ENCODE measurements at regions not wholly inside any gene's neighbourhood (a gene's known extent, or its start where the extent isn't known, plus 50 kb on each side); places are given as distances from the start of the nearest gene placed in this dataset.
"Not testable (repeated sequence)": the region's sequence is repeated elsewhere in the genome, so short reads cannot be mapped to it uniquely, and the experiment has no call there.

- 48% methylated on average over 7 of the region's 7 CpGs for WGBS (ENCODE audit: insufficient coverage, insufficient replicate concordance, low lambda C conversion rate, missing lambda C conversion rate)
- CTCF ChIA-PET = interaction anchor here (0.8 kb wide), 1 partner anchor 11 kb away, joined by 4 read pairs; no protein-coding TSS in a partner anchor
Observed at GRCh38 chr2:75289178-75289577, 89.9 kb upstream of the TACR1 start.

GRCh38 chr2:75288760-75289159, 89.4 kb upstream of the TACR1 start:
- CTCF ChIA-PET = no interaction called here

More at GRCh38 chr2:75289178-75289577, 89.9 kb upstream of the TACR1 start:
- H4K20me1 ChIP-seq (ENCODE audit: control insufficient read depth, insufficient read depth); H3K4me3 ChIP-seq; ATAC-seq; H3K9me3 ChIP-seq (replicated peaks; ENCODE audit: control insufficient read depth, insufficient read depth, low read length); DNase-seq (ENCODE audit: low read depth, low spot score); H3K4me2 ChIP-seq (ENCODE audit: control insufficient read depth, insufficient read depth); H3K36me3 ChIP-seq (ENCODE audit: control insufficient read depth in 2 of 2, insufficient read depth in 2 of 2, low read length in 1 of 2); BruUV-seq (replicated peaks); H3K27ac ChIP-seq (ENCODE audit: control insufficient read depth, insufficient read depth); H3K9ac ChIP-seq (ENCODE audit: control insufficient read depth, insufficient read depth, low read length); H3K27me3 ChIP-seq (replicated peaks in 1 of 2; ENCODE audit: control insufficient read depth in 2 of 2, insufficient read depth in 2 of 2, low read length in 1 of 2); intact Hi-C loops (cut with micrococcal nuclease; ENCODE audit: unreplicated experiment); in situ Hi-C loops (cut with MboI); FAIRE-seq; H3K79me2 ChIP-seq (ENCODE audit: control insufficient read depth, insufficient read depth, low read length): not testable (repeated sequence)
- SMC1A ChIA-PET (ENCODE audit: uncharacterized antibody, unreplicated experiment) = interaction anchor here (1.4 to 1.7 kb wide), 3 partner anchors 11 to 319 kb away, joined by 3 to 5 read pairs (median 5); no protein-coding TSS in a partner anchor
- POLR2A ChIA-PET = interaction anchor here (0.6 kb wide), 1 partner anchor 12 kb away, joined by 3 read pairs; no protein-coding TSS in a partner anchor
- RAD21 ChIA-PET (ENCODE audit: unreplicated experiment) = interaction anchor here (1.1 kb wide), 1 partner anchor 9 kb away, joined by 3 read pairs; no protein-coding TSS in a partner anchor
- 0 out of 4 replicates have a peak, but pooled peaks of 1 of the 2 experiments have one; percentile 55 for TF ChIP-seq SRF (IDR thresholded peaks at IDR 0.05; ENCODE audit: low read depth in 2 of 2, low read length in 2 of 2)
- Histone ChIP-seq H3K4me1 (ENCODE audit: control insufficient read depth, insufficient read depth, low read length) (peaks cover 12% of the 10 kb centered on the region), H2AFZ (ENCODE audit: control insufficient read depth, low read depth, low read length) (peak overlapping the region; percentile 48)

More at GRCh38 chr2:75288760-75289159, 89.4 kb upstream of the TACR1 start:
- in situ Hi-C loops (cut with MboI) = no loop called here
- no peaks in the 10 kb centered on the region for H3K79me2 ChIP-seq (ENCODE audit: control insufficient read depth, insufficient read depth, low read length)
- intact Hi-C loops (cut with micrococcal nuclease; ENCODE audit: unreplicated experiment) = no loop called here
- H3K4me2 ChIP-seq (ENCODE audit: control insufficient read depth, insufficient read depth) = peak overlapping the region; percentile 57; the same call in 1 of the 2 replicates
- ATAC-seq (peak; percentile 55), FAIRE-seq (no peak), DNase-seq (ENCODE audit: low read depth, low spot score) (no peak)
- H3K27me3 ChIP-seq (replicated peaks in 1 of 2; ENCODE audit: control insufficient read depth in 2 of 2, insufficient read depth in 2 of 2, low read length in 1 of 2) = no peaks in the 10 kb centered on the region
- no peaks in the 10 kb centered on the region for H4K20me1 ChIP-seq (ENCODE audit: control insufficient read depth, insufficient read depth)
- H3K4me3 ChIP-seq = no peak overlapping the region
- no peak overlapping the region for H3K9ac ChIP-seq (ENCODE audit: control insufficient read depth, insufficient read depth, low read length)
- H3K9me3 ChIP-seq (replicated peaks; ENCODE audit: control insufficient read depth, insufficient read depth, low read length) = no peaks in the 10 kb centered on the region; the same call in 1 of the 3 replicates
- ChIA-PET SMC1A (ENCODE audit: uncharacterized antibody, unreplicated experiment) (interaction anchor here (1.2 to 1.7 kb wide), 3 partner anchors 24 to 320 kb away, joined by 3 to 7 read pairs (median 4); no protein-coding TSS in a partner anchor), RAD21 (ENCODE audit: unreplicated experiment) (interaction anchor here (1.1 kb wide), 1 partner anchor 10 kb away, joined by 3 read pairs; no protein-coding TSS in a partner anchor), POLR2A (no interaction called here)
- H2AFZ ChIP-seq (ENCODE audit: control insufficient read depth, low read depth, low read length) = peak overlapping the region; percentile 48
- H3K36me3 ChIP-seq (ENCODE audit: control insufficient read depth in 2 of 2, insufficient read depth in 2 of 2, low read length in 1 of 2) = no peaks in the 10 kb centered on the region
- peak overlapping the region; percentile 40; the same call in 1 of the 2 replicates for H3K27ac ChIP-seq (ENCODE audit: control insufficient read depth, insufficient read depth)
- TF ChIP-seq PML (IDR thresholded peaks at IDR 0.05; ENCODE audit: low read length) (no peak), NFYA (IDR thresholded peaks at IDR 0.05; ENCODE audit: borderline replicate concordance, low read depth, low read length) (no peak), LARP7 (IDR thresholded peaks at IDR 0.05) (no peak), SMARCA5 (IDR thresholded peaks at IDR 0.05) (no peak), ZNF687 (IDR thresholded peaks at IDR 0.05) (peak; percentile 32; the same call in 1 of the 2 replicates), YY1 (IDR thresholded peaks at IDR 0.05; ENCODE audit: low read depth, low read length) (peak; percentile 49; the same call in 1 of the 2 replicates), NFIC (IDR thresholded peaks at IDR 0.05; ENCODE audit: low read depth, low read length) (no peak), HSF1 (IDR thresholded peaks at IDR 0.05; ENCODE audit: low read depth, low read length) (no peak), SPI1 (IDR thresholded peaks at IDR 0.05; ENCODE audit: borderline replicate concordance, insufficient read depth, low read depth, low read length) (peak; percentile 39; the same call in 1 of the 2 replicates), PAX5 (IDR thresholded peaks at IDR 0.05; ENCODE audit: borderline replicate concordance, low read depth, low read length) (no peak), TBL1XR1 (IDR thresholded peaks at IDR 0.05; ENCODE audit: low read depth, low read length) (no peak)
- no TSS peak for BruUV-seq (replicated peaks)
- peaks cover 12% of the 10 kb centered on the region for H3K4me1 ChIP-seq (ENCODE audit: control insufficient read depth, insufficient read depth, low read length)

All from GM12878 (cell line).